Lung microvascular endothelial cell (primary cell): ENCODE measurements at regions not wholly inside any gene's neighbourhood (a gene's known extent, or its start where the extent isn't known, plus 50 kb on each side); places are given as distances from the start of the nearest gene placed in this dataset.
"Not testable (repeated sequence)": the region's sequence is repeated elsewhere in the genome, so short reads cannot be mapped to it uniquely, and the experiment has no call there.

ENCODE experiments used
- DNase-seq, 2 donors: peaks; one replicate each; pipeline versions ENCODE4 v3.0.0 to v3.0.0-alpha.2; 2010; ENCODE audit warnings: low read depth in 2 of 2

DNA sequence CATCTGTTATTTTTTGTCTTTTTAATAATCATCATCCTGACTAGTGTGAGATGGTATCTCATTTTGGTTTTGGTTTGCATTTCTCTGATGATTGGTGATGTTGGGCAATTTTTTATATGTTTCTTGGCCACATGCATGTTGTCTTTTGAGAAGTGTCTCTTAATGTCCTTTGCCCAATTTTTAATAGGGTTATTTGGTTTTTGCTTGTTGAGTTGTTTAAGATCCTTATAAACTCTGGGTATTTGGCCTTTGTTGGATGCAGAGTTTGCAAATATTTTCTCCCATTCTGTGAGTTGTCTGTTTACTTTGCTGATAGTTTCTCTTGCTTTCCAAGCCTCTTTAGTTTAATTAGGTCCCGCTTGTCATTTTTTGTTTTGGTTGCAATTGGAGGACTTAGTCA, 152.1 kb upstream of the MED14 start:
- DNase-seq: no peak

DNA sequence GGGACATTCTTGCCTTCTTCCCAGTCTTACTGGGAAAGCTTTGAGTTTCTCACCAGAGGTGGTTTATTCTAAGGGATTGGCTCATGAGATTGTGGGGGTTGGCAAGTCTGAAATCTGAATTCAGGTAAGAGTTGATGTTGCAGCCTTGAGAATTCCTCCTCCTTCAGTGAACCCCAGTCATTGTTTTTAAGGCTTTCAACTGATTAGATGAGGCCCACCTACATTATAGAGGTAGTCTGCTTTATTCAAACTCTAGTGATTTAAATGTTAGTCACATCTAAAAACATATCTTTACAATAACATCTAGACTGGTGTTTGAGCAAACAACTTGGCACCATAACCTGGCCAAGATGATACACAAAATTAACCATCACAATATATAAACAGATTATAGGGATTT, 156.5 kb upstream of the MED14 start:
- no peak for DNase-seq

DNA sequence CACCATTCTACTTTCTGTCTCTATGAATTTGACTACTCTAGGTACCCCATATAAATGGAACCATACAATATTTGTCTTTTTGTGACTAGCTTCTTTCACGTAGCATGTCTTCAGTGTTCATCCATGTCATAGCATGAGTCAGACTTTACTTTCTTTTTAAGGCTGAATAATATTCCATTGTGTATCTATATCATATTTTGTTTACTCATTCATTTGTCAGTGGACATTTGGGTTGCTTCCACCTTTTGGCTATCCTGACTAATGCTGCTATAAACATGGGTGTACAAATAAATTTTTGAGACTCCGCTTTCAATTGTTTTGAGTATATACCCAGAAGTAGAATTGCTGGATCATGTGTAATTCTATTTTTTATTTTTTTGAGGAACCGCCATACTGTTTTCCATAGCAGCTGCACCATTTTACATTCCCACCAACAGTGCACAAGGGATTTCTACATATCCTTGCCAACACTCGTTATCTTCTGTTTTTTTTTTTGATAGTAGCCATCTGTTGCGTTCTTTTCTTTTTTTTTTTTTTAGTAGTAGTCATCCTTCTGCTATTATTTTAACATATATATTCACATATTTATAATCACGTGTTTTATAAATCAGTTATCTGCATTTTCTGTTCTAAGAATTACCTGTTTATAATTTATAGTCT, 158.0 kb upstream of the MED14 start:
- no peak for DNase-seq

DNA sequence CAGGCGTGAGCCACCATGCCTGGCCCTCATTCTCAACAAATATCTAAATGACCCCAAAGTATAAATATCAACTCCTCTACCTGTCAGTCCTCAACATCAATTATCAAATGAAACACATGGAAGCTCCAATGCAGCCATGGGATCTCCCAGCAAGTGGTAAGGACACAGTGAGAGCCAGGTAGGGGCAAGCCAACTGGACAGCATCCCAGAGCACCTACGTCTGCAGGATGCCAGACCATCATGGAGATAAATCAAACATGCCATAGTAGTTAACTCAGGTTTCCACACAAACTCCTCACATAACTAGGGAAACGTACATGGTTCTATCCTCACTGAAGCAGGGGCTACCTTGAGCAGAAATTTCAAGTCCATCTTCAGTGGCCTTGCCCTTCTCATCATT, 159.9 kb upstream of the MED14 start:
- DNase-seq: no peak

DNA sequence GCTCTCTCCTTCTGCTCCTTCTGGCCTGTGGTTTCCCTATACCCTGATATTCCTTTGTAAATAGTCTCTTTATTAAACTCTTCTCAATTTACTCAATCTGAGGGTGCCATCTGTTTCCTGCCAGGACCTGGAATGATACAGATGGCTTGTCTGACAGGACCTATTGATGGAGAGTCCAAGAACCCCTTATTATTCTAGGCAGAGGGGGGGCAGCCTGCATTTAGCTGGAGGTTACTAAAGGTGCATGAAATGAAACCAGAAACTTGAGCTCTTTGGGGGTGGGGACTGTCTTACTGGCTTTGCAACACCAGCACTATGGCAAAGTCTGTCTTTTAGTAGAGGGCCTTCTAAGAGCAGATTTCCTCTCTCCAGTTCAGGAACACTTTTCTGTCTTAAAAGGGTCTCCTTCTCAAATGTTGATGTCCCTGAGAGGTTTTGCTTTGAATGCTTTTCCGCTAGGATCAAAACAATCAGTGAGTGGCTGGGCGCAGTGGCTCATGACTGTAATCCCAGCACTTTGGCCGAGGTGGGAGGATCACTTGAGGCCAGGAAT, 162.5 kb upstream of the MED14 start:
- DNase-seq: peak in 1 of 2 donors; percentile 20

DNA sequence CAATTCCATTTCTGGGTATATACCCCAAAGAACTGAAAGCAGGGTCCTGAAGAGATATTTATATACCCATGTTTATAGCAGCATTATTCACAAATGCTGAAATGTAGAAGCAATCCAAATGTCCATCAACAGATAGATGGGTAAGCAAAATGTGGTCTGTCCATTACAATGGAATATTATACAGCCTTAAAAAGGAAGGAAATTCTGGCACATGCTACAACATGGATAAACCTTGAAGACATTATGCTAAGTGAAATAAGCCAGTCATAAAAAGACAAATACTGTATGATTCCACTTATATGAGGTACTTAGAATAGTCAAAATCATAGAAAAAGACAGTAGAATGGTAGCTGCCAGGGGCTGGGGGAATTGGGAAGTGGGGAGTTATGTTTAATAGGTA, 169.4 kb upstream of the MED14 start:
- not testable (repeated sequence) for DNase-seq

DNA sequence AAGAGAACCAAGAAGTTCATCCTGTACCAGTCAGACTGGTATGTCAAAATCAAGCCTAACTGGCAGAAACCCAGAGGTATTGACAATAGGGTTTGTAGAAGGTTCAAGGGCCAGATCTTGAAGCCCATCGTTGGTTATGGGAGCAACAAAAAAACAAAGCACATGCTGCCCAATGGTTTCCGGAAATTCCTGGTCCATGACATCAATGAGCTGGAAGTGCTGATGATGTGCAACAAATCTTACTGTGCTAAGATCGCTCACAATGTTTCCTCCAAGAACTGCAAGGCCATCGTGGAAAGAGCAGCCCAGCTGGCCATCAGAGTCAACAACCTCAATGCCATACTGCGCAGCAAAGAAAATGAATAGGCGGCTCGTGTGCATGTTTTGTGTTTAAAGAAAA, 172.7 kb upstream of the MED14 start:
- peak; percentile 13 to 60 for DNase-seq

DNA sequence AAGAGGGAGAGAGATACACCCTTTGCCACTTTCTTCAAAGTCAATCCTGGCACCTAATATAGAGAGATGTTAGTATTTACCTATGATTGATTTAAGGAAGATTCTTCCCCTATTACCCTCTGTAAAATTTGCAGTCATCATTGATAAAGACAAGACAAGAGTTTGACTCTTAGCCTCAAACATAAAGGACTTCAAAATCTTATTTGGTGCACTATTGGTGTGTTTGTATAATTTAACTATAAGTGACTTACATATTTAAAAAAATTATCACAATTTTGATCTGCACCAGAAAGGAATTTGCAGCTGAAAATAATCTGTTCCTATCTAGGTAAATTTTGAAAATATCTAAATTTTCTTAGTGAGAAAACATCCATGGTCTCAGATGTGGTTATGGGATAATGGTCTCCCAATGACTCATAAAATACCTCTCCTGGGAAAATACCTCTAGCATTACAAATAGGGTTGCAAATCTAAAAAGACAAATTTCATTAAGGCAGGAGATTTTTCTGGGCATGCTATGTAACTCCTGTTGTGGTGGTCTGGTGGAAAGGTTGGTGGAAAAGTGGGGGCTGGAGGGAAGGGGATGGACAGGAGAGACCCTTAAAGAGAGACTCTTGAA, 173.6 kb upstream of the MED14 start:
- DNase-seq: peak in 1 of 2 donors; percentile 39

DNA sequence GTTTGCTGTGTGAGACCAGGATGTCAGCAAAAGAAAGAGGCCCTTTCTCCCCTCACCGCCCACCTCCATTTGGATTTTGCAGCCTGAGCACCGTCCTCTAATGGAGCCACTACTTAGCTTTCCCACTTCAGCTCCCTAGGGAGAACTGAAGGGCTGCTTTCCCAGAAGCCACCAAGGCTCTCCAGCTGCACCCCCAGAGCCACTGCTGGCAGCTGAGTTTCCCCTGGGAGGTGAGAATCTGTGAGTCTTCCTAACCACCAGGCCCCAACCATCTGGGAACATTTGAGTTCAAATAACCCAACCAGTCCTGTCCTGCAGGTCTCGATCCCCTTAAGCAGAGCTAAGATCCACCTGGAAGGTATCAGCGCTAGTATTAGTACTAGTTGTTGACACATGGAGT, 173.1 kb upstream of the USP9X start:
- DNase-seq: no peak

DNA sequence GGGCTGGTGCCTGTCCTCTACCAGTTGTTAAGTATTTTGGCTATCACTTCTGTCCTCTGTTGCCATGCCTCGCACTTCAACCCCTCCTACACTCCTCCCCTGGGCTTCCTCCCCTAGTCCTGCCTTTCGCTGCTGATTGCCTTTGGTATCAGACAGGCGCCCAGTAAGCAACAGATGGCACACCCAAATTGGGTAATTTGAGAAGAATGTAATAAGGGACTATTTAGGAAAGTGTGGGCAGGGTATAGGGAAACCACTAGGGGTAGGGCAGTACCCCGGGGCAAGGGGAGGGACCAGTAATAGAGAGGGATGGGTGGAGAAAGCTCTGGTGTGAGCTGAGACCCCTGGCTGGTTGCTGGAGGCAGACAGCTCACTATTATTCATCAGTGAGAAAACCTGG, 172.7 kb upstream of the USP9X start:
- DNase-seq: no peak

DNA sequence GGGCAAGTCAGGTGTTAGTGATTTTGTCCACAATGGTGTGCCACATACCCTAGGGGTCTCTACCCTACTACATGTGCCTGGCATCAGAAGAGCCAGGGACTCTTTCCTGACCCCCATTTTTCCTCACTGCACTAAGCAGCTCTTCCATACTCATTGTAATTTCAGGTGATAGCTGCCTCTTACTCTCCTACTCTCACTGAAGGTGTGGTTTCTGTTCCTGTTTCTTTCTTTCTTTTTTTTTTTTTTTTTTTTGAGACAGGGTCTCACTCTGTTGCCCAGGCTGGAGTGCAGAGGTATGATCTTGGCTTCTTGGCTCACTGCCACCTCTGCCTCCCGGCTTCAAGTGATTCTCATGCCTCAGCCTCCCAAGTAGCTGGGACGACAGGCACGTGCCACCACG, 164.9 kb upstream of the USP9X start:
- no peak for DNase-seq

DNA sequence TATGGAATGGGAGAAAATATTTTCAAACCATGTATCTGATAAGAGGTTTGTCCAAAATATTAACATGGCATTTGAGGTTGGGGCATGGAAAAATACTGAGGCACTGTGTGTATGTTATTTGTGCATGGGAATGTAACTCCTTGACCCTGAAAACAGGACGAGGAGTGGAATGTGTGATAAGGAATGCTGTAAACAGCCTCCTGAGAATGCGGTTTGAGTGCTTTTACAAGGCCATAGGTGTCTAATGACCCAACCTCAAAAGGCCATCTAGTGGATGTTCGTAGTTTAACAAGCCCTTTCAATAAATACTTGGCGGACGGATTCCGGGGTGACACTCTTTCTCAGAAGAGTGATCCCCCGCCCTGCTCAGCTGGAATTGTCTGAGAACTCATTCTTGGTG, 162.9 kb upstream of the USP9X start:
- DNase-seq: peak; percentile 31 to 67

DNA sequence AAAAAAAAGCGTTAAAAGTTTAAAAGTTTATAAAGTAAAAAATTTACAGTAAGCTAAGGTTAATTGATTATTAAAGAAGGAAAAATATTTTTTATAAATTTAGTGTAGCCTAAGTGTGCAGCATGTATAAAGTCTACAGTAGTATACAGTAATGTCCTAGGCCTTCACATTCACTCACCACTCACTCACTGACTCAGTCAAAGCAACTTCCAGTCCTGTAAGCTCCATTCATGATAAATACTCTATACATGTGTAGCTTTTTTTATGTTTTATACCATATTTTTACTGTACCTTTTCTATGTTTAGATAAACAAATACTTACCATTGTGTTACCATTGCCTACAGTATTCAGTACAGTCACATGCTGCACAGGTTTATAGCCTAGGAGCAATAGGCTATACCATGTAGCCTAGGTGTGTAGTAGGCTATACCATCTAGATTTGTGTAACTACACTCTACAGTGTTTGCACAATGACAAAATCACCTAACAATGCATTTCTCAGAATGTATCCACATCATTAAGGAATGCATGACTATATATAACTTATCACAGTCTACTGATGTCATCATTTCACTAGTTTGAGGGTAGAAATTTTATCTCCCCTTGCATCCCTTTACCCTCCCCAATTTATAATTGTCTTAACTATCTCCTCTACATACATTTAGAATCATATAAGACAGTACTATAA, 158.4 kb upstream of the USP9X start:
- DNase-seq: not testable (repeated sequence)

DNA sequence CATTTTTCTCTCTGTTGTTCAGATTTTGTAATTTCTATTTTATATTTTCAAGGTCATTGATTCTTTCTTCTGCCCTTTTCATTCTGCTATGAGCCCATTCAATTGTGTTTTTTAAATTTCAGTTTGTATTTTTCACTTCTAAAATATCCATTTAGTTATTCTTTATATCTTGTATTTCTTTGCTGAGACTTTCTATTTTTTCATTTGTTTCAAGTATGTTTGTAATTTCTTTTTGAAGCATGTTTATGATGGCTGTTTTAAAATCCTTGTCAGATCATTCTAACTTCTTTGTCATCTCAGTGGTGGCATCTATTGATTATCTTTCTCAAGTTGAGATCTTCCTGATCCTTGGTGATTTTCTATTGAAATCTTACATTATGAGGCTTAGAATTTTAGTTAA, 157.2 kb upstream of the USP9X start:
- DNase-seq: no peak

DNA sequence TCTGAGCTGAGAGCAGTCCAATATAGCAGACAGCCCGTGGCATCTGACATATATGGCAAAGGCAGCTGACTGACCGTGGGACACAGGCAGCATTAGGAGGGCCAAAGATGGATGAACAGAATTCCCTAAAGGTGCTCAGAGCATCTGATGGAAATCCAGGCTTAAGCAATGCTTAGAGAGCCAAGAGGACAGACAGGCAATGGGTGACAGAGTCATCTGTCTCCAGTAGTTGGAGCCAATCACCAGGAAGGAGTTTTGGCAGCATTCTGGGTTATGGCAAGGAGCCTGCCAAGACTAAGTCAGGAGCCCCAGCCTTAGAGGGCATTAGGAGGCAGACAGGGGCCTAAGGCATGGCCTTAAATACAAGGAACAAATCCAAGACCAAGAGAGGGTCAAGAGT, 153.3 kb upstream of the USP9X start:
- no peak for DNase-seq

DNA sequence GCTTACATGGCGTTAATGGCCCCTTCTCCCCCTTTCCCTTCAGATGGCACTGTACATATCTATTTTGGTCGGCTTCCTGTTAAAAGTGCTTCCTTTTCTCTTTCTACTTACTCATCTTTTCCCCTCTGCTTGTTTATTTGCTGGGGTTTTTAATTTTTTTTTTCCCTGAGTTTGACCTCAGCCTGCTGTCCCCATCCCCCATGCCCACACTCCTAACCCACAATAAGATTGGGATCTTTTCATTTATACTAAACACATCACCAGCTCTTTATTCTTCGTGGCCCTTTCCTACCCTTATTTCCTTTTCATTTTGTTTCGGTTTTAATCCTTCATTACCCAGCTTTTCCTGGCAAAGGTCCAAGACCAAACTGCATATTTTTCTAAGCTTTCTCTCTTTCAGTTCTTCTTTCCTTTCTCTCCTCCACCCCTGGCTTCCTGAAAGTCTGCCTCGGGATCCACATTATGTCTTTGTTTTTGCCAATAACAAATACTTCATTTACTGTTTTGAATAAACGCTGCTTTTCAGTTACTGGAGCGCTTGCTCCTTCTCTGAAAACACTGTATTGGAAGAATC, 152.0 kb upstream of the USP9X start:
- DNase-seq: peak; percentile 50 to 93

DNA sequence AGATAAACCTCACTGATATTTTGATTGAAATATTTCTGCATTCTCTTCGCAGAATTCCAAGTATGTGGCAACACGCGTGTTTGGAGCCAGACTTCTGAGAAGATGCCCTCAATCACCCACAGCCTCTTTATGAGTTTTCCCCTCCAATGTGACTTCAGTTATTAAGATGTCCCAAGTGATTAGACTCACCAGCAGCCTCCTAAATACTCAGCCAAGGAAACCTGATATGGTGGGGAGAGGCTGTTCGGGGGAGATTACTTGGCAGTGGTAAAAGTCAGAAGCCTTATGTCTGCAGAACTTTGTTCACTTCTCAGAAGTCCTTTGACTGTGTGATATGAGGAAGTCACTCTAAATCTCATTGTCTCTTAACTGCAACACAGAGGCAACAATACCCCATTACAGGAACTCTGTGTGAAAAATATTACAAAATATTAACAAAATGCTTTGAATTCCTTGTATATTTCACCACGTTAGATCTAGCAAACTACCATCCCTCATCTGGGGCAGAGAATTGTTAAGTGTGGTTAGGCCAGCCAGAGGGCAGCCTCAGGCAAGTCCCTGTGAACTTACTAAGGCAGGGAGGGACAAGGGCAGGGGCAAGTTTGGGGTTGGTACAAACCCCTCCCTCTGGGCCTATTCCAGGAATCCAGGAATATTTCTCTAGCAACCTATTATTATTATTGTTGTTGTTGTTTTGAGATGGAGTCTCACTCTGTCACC, 151.4 kb upstream of the USP9X start:
- peak; percentile 21 to 40 for DNase-seq

DNA sequence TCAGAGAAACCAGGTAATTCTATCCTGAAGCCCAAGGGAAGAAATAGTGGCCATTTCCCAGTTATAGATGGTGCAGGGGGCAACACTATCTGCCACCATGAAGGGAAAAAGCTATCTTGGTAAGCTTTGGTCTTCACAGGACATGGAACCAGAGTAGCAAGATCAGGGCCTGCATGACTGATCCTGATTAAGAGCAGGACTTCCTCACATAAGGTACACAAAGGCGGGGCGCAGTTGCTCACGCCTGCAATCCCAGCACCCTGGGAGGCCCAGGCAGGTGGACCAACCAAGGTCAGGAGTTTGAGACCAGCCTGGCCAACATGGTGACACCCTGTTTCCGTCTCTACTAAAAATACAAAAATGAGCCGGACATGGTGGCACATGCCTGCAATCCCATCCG, 148.4 kb upstream of the USP9X start:
- no peak for DNase-seq

DNA sequence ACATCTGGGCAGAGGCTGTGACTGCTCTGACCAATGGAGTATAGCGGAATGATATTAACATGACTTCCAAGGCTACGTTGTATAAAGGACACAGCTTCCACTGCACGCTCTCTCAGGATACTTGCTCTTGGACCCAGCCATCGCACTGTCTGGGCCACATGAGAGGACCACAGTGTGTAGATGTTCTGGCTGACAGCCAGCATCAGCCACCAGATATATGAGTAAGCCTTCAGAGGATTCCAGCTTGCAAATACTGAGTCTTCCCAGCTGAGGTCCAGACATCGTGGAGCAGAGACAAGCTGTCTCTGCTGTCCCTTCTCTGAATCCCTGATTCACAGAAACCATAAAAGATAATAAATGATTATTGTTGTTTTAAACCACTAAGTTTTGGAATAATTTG, 146.8 kb upstream of the USP9X start:
- peak in 1 of 2 donors; percentile 37 for DNase-seq

DNA sequence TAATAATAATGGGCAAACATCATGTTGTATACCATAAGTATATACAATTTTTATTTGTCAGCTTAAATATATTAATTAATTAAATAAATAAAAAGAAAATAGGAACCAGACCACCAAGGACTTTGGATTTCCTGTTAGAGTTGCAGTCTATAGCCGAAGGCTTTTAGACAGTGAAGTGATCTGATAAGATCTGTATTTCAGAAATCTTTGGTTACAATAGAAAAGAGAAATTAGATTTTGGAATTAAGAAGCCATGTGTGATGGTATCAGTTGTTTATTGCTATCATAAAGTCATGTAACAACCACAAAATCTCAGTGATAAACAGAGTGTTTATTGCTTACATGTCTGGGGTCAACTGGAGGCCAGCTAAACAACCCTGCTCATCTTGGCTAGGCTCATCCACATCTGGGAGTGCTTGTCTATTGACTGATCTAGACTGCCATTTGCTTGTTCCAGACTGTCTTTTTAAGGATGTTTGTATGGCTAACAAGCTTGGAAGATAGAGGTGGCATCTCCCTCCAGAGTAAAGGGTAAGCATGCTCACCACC, 142.1 kb upstream of the USP9X start:
- no peak for DNase-seq

DNA sequence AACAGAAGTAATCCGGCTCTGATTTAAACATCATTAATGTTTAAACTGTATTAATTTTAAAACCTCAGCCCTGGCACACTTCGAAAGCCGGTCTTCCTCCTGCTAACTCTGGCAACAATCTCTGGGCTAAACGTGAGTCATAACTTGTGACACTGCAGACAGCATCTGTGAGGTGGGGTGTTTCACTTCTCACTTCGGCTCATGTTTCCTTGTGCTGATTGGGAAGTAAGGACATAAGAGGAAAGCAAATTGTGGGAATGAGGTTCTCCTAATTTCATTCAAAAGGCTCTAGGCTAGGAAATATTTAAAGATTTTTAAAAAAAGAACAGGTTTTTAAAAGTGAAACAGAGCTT, 139.9 kb upstream of the USP9X start:
- peak; percentile 50 to 77 for DNase-seq

DNA sequence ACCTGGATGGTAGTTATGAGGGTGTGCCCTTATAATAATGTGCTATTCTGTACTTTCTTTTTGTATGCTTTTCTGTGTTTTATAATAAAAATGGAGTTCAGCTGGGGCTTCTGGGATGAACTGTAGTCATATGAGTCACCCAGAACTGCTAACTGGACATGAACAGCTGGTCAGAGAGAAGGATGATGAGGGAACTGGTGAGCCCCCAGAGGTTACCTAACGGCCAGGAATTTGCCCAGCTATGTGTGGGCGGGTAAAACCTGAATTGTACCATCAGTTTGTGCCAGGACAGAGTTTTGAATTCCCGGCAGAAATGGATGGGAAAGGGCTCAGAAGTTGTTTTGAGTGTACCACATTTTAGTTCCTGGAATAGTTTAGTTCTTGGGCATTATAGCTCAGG, 138.0 kb upstream of the USP9X start:
- peak in 1 of 2 donors; percentile 14 for DNase-seq
